Adipose tissue (tissue), 3 donors: ENCODE measurements at regions not wholly inside any gene's neighbourhood (a gene's known extent, or its start where the extent isn't known, plus 50 kb on each side); places are given as distances from the start of the nearest gene placed in this dataset.

Experiments used
- H3K27ac ChIP-seq: one replicate; pipeline ENCODE4 v1.5.1; 2013; ENCODE audit warnings: low read depth, low read length
- WGBS, 3 donors: extraction: QIAGEN DNeasy Blood & Tissue Kit; methylation state at CpG; one replicate each; pipeline ENCODE4 v1.1.7; 2013; 5-methylcytosine and 5-hydroxymethylcytosine counted together
- donor health status: healthy with polysubstance abuse.
- donor health status: Bipolar disorder and iron deficiency.
- donor health status: healthy.

- WGBS, 3 donors, result 31 to 49% (median 38%) methylated on average over 3 of the region's 3 CpGs
- H3K27ac ChIP-seq, result no peak overlapping the region
Observed at GRCh38 chr3:72698154-72698917, 149.9 kb downstream of the SHQ1 start.

GRCh38 chr3:72697717-72698116 is 150.5 kb downstream of the SHQ1 start:
- 88 to 94% (median 92%) methylated on average over 2 of the region's 2 CpGs for WGBS, 3 donors
- H3K27ac ChIP-seq, result no peak overlapping the region

GRCh38 chr3:72696815-72697214 is 151.4 kb downstream of the SHQ1 start:
- H3K27ac ChIP-seq, result no peak overlapping the region
- 92 to 94% (median 93%) methylated on average over 5 of the region's 5 CpGs for WGBS, 3 donors

GRCh38 chr3:72694398-72694797 is 153.8 kb downstream of the SHQ1 start:
- no peak overlapping the region for H3K27ac ChIP-seq
- WGBS, 3 donors, result 71 to 82% (median 75%) methylated on average over 6 of the region's 6 CpGs

DNA sequence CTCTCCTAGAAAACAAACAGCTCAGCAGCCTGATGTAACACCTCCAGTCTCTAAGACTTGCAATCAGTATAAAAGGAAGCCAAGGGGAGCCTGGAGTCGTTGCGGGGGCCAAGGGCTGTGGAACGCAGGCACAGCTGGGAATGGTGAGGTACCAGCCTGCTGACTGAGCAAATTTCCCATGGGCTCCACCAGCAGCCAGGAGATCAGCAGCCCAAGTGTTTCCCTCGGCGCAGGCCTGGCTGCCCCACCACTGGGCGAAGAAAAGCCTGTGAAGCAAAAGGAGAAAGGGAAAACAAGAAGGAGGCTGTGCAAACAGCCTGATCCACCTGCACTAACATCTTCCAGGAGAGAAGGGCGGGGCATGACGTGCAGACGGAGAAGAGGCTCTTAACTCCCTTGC is 155.3 kb downstream of the SHQ1 start:
- 76 to 85% (median 80%) methylated on average over 9 of the region's 9 CpGs for WGBS, 3 donors
- H3K27ac ChIP-seq, result no peak overlapping the region

DNA sequence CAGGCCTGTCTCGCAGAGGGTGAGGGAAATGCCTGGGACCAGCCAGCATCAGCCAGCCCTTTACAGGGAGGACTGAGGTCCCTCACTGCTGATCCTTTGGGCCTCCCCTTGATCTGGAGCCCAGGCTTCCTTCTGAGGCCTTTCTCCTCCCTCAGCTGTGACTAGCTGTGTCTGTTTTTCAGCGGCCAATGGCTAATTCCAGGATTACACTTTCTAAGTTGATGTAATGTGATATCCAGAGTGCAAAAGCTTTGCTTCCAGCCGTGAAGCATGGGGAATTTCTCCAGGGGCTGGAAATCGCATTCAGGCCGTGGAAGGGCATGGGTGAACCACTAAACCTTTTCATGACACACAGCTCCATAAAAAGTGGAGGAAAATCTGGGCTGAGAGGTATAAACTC is 157.6 kb downstream of the SHQ1 start:
- 79 to 93% (median 83%) methylated on average over 5 of the region's 5 CpGs for WGBS, 3 donors
- H3K27ac ChIP-seq, result no peak overlapping the region

DNA sequence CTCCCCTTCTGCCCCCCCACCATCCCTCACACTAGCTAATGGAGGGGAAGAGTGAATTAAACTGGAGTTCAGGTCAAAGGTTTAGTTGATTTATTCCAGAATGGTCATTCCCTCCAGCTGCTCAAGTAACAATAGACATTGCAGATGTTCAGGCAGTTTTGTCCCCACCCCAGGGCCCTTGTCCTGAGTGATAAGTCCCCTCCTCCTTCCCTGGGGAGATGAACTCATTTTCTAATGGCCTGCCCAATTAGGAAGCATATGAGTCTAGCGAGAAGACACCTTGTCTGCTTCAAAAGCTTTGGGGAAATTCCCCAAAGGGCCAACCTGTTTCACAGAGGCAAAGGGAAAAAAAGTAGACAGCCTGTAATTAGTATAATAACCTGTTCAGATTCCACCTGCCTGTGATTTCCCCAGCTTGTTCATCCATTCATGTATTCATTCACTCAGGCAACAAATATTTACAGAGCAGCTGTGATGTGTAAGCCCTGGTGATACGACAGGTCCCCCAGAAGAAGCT is 165.3 kb downstream of the SHQ1 start:
- WGBS, 3 donors, result 50 to 88% (median 63%) methylated on average over 2 of the region's 2 CpGs
- H3K27ac ChIP-seq, result no peak overlapping the region

DNA sequence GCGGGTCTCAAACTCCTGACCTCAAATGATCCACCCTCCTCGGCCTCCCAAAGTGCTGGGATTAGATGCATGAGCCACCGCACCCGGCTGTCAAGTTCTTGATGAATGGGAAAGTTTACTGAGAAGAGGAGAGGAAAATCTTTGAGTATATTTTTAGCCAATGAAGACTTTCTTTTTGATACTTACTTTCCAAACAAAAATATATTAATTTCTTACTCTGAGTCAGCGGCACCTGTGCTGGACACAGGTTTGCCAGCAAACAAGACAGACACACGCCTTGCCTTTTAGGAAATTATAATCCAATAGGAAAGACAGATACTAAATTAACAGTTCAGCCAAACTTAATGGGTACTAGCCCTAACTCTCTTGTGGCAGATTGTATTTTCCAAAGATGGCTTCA is 166.6 kb downstream of the SHQ1 start:
- WGBS, 3 donors, result 86 to 93% (median 89%) methylated on average over 6 of the region's 6 CpGs
- no peak overlapping the region for H3K27ac ChIP-seq

DNA sequence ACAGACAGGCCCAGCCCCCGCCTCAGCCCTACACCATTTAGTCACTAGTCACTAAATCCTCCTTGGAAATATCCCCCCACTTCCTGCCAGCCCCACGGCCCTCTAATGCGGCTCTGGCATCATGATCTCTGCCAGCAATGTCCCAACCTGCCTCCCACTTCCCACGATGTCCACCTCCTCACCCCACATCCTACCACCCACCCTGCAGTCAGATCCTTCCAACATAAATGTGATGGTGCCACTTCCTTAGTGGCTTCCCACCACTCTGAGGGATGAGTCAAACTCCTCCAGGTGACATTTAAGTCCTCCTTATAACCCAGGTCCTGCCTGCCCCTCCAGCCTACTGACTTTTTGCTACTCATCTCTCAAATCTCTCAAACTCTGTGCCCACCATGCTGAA is 167.5 kb downstream of the SHQ1 start:
- WGBS, 3 donors, result 74 to 83% (median 83%) methylated on average over 4 of the region's 4 CpGs

GRCh38 chr3:72679540-72680198 is 168.6 kb downstream of the SHQ1 start:
- 44 to 62% (median 58%) methylated on average over 6 of the region's 6 CpGs for WGBS, 3 donors
- H3K27ac ChIP-seq, result no peak overlapping the region

More for the DNA sequence above, 167.5 kb downstream of the SHQ1 start:
- no peak overlapping the region for H3K27ac ChIP-seq

- H3K27ac ChIP-seq, result no peak overlapping the region
- WGBS, 3 donors, result 87 to 94% (median 90%) methylated on average over 6 of the region's 6 CpGs
Observed at GRCh38 chr3:72678867-72679266, 169.4 kb downstream of the SHQ1 start.

DNA sequence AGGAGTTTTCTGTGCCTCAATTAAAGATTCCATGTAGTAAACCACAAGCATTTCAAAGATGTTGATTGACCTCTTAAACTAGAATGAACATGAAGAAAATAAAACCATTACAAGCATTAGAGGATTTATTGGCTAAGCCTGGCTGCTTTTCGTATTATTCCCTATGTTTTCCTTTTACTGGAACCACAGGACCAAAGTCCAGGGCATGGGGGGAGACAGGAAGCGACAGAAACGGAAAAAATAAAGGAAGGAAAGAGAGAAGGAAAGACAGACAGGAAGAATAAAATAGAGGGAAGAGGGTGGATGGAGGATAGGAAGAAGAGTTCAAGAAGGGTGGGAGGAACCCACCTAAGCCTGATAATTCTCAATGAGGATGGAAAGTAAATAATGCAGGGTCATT is 169.9 kb downstream of the SHQ1 start:
- no peak overlapping the region for H3K27ac ChIP-seq
- WGBS, 3 donors, result 60 to 89% (median 70%) methylated on average over 3 of the region's 3 CpGs

- 22 to 94% (median 31%) methylated on average over 1 of the region's 1 CpG for WGBS, 3 donors
- H3K27ac ChIP-seq, result no peak overlapping the region
Observed at GRCh38 chr3:72675243-72675642, 173.0 kb downstream of the SHQ1 start.

DNA sequence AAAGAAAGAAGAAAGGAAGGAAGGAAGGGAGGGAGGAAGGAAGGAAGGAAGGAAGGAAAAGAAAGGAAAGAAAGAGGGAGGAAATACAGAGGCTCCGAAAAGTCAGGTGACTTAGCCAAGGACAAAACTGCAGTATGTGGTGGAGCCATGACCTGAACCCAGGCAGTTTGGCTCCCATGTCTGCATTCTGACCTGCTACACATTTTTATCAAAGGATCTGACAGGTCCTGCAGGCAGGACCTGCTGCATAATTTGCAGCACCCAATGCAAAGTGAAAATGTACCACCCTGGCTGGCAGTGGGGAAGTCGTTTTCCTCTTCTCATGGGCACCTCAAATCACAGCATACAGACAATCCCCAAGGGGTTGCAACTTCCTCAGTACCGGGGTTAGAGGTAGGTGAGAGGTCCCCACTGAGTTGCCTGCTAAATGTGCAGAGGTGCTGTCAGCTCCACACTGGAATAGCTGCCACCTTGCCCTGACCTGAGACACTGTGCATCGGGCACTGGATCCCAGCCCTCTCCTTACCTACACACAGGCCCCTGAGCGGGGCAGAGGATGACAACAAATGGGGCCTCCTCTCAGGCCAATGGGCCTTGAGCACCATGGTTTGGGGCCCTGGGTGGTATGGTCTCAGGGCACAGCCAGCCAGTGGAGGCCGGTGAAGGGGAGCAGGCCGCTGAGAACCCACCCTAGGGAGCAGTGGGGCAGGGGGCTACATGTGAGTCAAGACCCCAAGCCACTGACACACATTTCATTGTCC is 175.1 kb downstream of the SHQ1 start:
- 63 to 83% (median 67%) methylated on average over 7 of the region's 7 CpGs for WGBS, 3 donors
- no peak overlapping the region for H3K27ac ChIP-seq

DNA sequence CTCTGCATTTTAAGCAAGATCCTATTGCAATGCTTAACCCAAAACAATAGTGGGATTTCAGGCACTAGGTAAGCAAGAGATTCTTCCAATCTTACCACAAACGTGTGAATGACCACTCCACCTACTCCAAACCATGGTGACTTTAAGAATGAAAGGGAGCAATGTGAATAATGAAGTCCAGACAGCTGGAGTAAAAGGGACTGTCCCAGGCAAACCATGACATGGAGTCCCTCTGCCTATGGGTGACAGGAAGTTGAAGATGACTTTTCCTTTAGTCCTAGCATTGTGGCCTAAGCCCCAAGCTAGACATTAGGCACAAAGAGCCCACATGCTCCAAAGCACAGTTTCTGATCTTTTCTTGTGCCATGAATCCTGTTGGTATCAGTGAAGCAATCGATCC is 179.0 kb downstream of the SHQ1 start:
- 86 to 89% (median 89%) methylated on average over 2 of the region's 2 CpGs for WGBS, 3 donors
- H3K27ac ChIP-seq, result no peak overlapping the region

DNA sequence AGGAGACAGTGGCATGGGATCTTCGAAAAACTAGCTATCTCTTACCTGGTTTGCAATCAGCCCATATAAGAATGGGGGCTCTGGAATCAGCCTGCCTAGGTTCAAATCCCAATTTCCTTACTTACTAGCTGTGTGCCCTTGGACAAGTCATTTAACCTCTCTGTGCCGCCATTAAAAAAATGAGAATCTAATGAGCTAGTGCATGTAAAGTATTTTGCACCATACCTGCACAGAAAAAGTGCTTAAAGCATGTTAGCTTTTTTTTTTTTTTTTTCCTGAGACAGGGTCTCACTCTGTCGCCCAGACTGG is 181.8 kb downstream of the SHQ1 start:
- no peak overlapping the region for H3K27ac ChIP-seq
- 80 to 83% (median 82%) methylated on average over 3 of the region's 3 CpGs for WGBS, 3 donors

GRCh38 chr3:72665701-72666446 is 182.4 kb downstream of the SHQ1 start:
- WGBS, 3 donors, result 78 to 85% (median 78%) methylated on average over 13 of the region's 13 CpGs
- H3K27ac ChIP-seq, result no peak overlapping the region

DNA sequence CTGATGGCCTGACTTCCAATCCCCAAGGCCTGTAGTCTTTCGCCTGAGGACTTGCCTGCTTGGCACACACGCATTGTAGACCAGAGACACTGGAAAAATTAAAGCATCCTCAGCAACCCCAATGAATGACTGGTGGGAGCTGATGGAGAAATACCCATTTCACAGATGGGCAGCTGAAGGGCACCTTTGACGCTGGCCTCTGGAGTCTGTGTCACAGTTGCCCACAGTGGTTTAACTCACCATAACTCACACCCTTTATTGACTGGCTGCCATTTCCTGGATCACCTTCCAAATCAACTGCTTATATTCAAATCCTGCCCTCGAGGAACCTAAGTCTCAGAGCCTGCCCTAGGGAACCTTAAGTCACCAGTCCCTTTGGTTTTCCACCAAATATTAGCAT is 183.1 kb downstream of the SHQ1 start:
- H3K27ac ChIP-seq, result no peak overlapping the region

More for the DNA sequence above, 183.1 kb downstream of the SHQ1 start:
- 93 to 94% (median 93%) methylated on average over 4 of the region's 4 CpGs for WGBS, 3 donors
